HG03135 (cell line): ENCODE measurements at regions not wholly inside any gene's neighbourhood (a gene's known extent, or its start where the extent isn't known, plus 50 kb on each side); places are given as distances from the start of the nearest gene placed in this dataset.
"Not testable (repeated sequence)": the region's sequence is repeated elsewhere in the genome, so short reads cannot be mapped to it uniquely, and the experiment has no call there.

ENCODE experiments used
- ATAC-seq: cut with Tn5 transposase; IDR thresholded peaks from one replicate; pipeline ENCODE4 v1.9.1; 2021; ENCODE audit warnings: mild to moderate bottlenecking, moderate library complexity; ENCODE audit not compliant: unreplicated experiment

GRCh38 chr18:10077986-10078385, 164.2 kb downstream of the VAPA start:
- no peak for ATAC-seq

DNA sequence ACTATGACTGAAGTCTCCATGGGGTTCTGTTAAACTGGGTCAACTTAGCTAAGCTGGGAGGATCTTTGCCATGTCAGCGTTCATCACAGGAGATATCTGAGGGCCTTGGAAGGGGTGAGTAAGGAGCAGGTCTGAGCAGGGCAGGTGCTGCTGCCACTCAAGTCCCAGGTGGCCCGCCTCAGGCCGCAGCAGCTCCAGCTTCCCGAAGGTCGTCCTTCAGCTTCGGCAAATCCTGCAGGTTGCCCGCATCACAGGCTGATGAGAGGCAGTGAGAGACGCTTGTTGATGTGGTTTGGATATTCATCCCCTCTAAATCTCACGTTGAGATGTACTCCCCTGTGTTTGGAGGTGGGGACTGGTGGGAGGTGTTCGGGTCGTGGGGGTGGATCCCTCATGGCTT, 166.6 kb downstream of the VAPA start:
- no peak for ATAC-seq

GRCh38 chr18:10081492-10081891, 167.7 kb downstream of the VAPA start:
- ATAC-seq, result no peak

DNA sequence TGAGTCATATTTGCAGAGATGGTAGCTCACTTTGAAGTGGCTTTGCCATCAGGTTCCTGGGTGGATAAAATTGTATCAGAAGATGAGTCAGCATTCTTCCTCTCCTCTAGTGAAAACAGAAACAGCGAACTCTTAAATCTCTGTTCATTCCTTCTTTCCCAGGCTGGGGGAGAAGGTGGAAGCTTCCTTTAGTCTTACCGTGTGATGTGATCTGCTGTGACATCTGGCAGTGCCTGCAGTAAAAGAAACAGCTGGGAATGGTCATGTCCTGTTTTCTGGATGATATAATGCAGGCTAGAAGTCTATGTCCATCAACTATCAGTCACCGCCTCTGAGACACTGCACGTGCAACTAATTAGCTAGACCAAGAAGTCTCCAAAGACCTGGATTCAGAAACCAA, 171.6 kb downstream of the VAPA start:
- ATAC-seq, result no peak

DNA sequence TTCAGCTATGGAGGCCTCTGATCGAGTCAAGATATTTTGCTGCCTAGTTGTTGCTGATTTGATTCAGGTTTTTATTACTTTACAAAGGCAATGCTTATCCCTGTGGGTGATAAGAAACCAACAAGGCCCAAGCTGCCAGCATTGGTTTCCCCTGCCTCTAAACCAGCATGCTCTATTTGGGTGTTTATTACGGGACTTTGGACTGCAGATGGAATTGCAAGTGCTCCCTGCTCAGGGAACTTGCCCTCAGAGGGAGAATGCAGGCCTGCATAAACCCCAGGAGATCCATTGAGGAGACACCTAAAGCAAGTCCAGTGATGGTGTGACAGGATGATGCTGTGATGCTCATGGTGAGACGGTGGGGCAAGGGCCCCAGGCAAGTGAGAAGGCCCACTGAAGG, 172.1 kb downstream of the VAPA start:
- ATAC-seq, result no peak

DNA sequence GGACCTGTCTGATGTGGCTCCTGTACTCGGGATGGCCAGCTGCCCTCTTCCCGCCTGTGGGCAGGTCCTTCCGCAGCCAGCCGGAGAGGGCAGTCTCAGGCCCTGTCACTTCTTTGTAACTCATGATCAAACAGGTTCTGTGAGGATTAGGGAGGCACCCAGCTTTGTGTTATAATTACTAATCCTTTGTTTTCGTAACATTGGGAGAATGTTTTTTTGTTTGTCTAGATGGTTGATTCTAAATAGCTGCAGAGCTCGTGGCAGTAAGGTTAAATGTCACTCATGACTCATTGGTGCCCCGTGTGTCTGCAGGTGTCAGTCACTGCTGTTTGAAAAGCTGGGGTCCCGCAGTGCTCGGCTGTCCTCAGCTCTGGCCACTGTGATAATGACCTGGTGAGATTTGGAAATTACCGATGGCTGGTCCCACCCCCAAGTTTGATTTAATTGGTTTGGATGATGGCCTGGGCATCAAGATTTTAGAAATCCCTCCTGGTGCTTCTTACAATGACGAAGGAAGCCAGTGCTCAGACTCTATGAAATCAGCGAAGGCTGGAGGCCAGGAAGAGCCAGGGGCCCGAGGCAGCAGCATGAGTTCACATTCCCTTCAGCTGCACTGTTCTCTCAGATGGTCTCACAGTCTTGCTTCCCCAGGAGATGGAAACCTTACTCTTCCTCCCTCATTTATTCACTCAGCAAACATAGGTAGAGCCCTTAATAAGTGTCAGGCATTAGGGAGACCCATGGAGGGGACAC, 172.8 kb downstream of the VAPA start:
- no peak for ATAC-seq

DNA sequence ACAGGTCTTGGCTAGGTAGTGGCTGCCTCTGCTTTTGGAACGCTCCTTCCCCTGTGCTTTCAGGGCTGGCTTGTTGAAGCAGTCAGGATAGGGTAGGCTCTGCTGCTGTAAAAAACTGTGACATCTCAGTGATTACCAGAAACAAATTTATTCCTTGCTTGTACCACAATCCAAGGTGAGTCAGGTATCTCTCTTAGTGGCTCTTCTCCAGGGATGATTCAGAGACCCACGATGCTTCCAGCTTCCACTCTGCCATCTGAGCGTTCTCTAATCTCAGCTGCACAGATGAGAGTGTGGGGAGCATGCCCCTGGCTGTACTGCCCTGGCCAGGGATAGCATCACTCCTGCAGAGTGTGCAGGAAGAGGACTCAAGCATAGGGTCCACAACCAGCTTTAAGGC, 174.9 kb downstream of the VAPA start:
- no peak for ATAC-seq

DNA sequence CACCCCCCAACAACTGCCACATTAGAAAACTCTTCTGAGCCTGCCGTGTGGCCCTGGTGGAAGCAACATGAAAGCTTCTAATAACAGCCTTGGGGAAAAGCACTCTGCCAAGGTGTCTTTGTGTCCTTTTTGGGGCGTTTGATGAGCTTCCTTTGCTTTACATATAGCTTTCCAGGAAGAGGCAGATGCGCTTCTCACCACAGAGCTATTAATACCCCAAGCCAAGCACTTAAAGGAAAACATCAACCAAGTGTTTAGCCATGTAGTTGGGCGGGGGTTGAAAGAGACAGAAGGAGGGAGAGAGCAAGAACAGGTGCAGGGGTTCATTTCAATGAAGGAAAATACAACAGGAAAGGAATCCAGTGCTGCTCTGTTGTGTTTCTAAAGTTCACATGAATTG, 176.1 kb downstream of the VAPA start:
- ATAC-seq, result no peak

- no peak for ATAC-seq
Measured at GRCh38 chr18:10090668-10091067, 176.9 kb downstream of the VAPA start.

- no peak for ATAC-seq
Measured at GRCh38 chr18:10093445-10093844, 179.6 kb downstream of the VAPA start.

DNA sequence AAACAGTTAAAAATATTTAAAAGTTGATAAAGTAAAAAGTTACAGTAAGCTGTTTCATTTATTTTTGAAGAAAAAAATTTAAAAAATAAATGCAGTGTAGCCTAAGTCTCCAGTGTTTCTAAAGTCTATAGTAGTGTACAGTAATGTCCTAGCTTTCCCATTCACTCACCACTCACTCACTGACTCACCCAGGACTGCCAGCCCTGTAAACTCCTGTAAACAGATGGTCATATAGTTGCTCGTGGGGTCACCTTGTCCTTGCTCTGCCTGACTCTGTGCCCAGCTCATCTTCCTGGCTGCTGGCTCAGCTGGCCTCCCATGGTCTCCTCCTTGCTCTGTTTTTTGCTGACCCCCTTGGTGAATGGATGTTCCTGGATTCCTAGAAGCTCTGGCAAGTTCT, 180.3 kb downstream of the VAPA start:
- ATAC-seq, result no peak

- ATAC-seq, result no peak
Measured at GRCh38 chr18:10094655-10095054, 180.8 kb downstream of the VAPA start.

DNA sequence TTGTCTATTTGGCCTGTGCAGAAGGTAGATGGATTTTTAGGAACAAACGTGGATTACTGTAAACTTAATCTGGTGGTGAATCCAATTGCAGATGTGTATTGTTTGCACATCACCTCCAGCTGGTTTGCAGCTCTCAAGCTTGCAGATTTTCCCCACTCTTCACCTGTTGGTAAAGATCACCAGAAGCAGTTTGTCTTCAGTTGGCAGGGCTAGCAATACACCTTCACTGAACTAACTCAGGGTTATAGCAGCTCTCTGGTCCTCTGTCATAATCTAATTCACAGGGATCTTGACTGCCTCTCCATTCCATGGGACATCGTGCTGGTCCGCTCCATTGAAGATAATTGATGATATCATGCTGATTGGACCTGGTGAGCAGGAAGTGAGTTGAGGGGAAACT, 181.5 kb downstream of the VAPA start:
- no peak for ATAC-seq

DNA sequence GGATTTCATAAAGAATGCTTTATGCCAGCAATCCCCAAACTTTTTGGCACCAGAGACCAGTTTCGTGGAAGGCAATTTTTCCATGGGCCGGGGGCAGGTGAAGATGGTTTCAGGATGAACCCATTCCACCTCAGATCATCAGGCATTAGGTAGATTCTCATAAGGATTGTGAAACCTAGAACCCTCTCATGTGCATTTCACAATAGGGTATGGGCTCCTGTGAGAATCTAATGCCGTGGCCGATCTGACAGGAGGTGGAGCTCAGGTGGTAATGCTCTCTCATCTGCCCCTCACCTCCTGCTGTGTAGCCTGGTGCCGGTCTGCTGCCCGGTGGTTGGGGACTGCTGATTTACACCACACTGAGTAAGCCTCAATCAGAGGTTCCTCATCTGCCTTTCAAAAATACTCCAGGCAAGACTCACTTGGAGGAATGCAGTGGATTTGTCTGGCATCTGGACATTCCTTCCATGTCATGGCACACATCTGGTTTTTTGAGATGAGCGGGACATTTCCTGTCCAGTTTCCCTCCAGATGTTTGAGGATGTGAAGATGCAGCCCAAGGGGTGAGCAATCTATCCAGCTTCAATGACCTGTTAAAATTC, 185.8 kb downstream of the VAPA start:
- no peak for ATAC-seq

DNA sequence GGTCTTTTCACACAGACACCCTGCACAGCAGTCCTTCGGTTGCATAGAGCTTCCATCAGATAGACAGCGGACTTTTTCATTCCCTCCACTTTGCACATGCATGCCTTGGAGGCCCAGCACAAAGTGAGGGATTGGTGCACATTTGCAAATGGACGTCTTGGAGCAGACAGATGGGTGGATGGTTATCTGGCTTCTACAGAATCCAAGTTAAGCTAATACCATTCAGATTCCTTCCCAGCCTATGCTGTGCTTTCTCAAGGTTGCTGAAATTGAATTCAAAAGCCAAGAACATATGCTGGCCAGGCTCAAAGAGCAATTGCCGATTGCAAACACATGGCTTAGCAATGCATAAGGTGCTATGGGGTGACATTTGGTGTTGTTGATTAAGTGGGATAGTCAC, 186.4 kb downstream of the VAPA start:
- ATAC-seq, result no peak

GRCh38 chr18:10100941-10101701, 187.3 kb downstream of the VAPA start:
- ATAC-seq, result no peak

GRCh38 chr18:10101729-10102128, 187.9 kb downstream of the VAPA start:
- no peak for ATAC-seq

GRCh38 chr18:10105118-10105517, 191.3 kb downstream of the VAPA start:
- not testable (repeated sequence) for ATAC-seq

DNA sequence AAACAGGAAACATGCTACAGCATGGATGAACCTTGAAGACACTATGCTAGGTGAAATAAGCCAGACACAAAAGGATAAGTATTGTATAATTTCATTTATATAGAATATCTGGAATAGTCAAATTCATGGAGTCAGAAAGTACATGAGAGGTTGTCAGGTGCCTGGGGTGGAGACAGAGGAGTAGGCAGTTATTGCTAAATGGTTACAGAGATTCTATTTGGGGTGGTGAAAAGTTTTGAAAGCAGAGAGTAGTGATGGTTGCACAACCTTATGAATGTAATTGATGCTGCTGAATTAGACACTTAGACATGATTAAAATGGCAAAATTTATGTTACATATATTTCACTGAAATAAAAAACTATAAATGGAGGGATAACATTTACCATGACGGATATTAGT, 197.4 kb downstream of the VAPA start:
- ATAC-seq, result no peak

DNA sequence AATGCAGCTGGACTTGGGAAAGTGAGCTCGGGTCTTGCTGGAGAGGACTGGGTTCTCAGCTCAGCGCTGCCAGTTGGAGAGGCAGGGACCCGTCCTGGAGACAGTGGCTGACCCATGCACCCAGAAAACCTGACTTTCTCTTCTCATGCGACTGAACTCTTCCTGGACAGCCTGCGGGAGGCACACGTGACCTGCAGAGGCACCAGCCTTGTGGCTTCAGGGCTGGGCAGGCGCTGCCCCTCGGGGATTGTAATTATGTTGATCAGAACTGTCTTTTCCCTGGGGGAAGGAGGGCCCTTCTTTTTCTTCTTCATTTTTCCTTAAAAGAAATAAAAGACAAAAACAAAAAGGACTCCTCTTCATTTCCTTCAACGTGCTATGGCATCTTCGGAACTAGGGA, 198.1 kb downstream of the VAPA start:
- ATAC-seq, result no peak

GRCh38 chr18:10113121-10114022, 199.6 kb downstream of the VAPA start:
- no peak for ATAC-seq
